GM21390 (cell line): ENCODE measurements at regions not wholly inside any gene's neighbourhood (a gene's known extent, or its start where the extent isn't known, plus 50 kb on each side); places are given as distances from the start of the nearest gene placed in this dataset.
"Not testable (repeated sequence)": the region's sequence is repeated elsewhere in the genome, so short reads cannot be mapped to it uniquely, and the experiment has no call there.

Source experiments
- ATAC-seq: cut with Tn5 transposase; IDR thresholded peaks from one replicate; pipeline ENCODE4 v1.9.1; 2021; ENCODE audit not compliant: unreplicated experiment

DNA sequence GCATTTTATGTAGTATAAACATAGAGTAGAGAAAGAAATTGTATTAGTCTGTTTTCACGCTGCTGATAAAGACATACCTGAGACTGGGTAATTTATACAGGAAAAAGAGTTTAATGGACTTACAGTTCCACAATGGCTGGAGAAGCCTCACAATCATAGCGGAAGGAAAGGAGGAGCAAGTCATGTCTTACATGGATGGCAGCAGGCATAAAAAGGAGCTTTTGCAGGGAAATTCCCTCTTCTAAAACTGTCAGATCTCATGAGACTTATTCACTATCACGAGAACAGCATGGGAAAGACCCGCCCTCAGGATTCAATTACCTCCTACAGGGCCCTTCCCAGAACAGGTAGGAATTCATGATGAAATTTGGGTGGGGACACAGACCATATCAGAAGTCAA, 98.1 kb downstream of the ARRDC3 start:
- ATAC-seq = not testable (repeated sequence)

DNA sequence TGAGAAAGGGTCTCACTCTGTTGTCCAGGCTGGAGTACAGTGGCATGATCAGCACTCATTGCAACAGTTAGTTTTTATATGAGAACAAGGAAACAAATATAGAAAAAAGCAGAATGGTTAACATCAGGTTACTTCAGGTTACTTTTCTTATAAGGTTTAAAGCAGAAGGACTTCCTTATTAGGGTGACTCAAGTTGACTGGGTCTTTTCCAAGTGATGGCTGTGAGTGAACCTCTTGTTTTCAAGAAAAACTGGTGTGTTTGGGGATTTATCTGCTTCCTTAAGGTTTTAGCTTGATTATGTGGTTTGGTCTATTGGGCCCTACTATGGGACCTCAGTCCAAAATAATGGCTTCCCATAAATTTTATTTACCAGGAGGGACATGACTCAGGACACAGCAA, 99.2 kb downstream of the ARRDC3 start:
- no peak for ATAC-seq

DNA sequence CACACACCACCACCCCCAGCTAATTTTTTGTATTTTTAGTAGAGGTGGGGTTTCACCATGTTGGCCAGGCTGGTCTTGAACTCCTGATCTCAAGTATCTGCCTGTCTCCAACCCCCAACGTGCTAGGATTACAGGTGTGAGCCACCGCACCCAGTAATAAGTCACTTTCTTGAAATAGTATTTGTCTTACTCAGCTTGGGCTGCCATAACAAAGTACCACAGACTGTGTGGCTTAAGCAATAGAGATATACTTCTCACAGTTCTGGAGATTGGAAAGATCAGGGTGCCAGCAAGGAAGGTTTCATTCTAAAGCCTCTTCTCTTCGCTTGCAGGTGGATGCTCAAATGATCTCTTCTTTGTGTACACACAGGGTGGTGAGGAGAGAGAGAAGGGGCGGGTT, 99.8 kb downstream of the ARRDC3 start:
- ATAC-seq = no peak

DNA sequence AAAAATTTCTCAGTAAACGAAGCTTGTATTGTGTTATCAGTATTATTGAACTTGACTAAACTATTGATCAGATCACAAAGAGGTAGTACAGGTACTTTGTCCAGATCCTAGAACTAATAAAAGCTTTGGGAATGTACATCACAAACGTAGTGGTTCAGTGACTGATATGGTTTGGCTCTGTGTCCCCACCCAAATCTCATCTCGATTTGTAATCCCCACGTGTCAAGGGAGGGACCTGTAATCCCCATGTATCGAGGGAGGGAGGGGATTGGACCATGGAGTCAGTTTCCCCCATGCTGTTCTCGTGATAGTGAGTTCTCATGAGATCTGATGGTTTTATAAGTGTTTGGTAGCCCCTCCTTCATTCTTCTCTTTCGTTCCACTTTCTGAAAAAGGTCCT, 100.9 kb downstream of the ARRDC3 start:
- ATAC-seq = no peak

DNA sequence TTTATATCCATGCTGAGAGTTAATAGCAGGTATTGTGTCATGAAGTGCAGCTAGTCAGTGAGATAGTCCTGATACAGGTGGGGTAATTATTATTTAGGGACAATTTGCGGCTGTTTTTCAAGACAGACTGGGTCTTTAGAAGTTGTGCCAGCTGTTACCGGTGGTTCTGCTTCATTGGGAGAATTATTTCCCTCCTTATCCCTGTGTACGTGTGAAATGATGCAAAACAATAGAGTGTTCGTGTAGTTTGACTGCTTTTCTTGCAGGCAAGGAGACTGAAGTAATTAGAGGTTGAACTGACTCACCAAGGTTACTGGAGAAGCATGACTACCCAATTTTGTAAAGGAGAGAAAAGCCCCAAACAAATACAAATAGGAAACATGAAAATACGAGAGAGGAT, 101.7 kb downstream of the ARRDC3 start:
- ATAC-seq = no peak

DNA sequence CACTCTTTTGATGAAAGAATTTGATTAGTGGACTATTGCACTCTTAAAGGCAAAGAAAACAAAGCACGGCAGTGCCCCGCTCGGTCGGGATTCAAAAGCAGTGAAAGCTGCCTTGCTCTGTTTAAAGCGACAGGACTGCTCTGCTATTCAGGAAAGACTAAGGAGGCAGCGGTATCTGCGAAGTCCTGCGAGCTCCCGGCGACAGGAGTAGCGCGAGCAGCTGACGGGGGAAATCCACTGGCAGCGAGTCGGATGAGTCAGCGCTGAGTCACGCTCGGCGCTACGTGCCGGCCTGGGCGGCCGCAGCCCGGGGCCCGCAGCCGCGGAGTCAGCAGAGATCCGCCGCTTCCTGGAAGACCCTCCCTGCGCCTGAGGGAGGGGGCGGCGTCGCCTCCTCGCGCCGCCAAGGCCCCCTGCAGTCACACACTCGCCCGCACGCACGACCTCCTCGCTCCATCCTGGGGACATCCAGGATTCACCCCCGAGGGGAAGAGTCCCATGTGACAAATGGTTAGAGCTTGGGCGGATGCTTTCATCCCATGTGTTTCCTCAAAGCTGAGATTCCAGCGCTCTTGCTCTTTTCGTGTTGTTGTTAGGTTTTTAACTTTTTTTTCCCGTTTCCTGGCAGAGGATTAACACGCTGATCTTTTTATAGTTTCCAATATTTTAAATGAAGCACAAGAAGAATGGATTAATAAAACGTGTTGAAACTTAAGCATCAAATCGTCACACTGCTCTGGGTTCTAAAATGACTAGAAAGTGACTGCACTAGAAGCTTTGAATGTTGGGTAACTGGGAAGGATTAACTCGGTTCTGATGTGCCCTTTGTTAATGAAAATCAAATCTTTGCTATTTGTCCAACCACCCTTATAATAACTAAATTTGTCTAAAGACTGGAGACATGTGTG, 102.5 kb downstream of the ARRDC3 start:
- ATAC-seq = peak; percentile 93

DNA sequence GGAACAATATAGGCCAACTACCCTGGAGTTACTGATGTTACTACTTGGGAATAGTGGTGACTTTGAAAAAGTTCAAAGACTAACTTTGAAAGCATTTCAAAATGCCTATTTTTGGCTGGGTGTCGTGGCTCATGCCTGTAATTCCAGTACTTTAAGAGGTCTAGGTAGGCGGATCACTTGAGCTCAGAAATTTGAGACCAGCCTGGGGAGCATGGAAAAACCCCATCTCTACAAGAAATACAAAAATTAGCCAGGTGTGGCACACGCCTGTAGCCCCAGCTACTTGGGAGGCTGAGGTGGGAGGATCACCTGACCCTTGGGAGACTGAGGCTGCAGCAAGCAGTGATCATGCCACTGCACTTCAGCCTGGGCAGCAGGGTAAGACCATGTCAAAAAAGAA, 105.3 kb downstream of the ARRDC3 start:
- ATAC-seq = no peak

DNA sequence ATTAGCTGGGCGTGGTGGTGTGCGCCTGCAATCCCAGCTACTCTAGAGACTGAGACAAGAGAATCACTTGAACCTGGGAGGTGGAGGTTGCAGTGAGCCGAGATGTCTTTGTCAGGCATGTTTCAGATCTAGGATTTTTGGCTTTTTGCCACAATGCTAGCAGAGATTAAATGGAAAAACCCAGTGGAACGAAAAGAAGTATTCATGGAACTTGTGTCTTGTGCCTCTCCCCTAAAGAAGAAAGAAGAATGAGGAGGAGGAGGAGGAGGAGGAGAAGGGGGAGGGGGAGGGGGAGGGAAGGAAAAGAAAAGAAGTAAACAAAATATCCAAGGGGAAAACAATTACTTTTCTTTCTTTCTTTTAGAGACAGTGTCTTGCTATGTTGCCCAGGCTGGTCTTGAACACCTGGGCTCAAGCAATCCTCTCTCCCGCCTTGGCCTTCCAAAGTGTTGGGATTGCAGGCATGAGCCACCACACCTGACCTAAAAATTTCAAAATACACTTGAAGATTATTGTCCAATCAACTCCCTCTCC, 106.0 kb downstream of the ARRDC3 start:
- ATAC-seq = no peak

DNA sequence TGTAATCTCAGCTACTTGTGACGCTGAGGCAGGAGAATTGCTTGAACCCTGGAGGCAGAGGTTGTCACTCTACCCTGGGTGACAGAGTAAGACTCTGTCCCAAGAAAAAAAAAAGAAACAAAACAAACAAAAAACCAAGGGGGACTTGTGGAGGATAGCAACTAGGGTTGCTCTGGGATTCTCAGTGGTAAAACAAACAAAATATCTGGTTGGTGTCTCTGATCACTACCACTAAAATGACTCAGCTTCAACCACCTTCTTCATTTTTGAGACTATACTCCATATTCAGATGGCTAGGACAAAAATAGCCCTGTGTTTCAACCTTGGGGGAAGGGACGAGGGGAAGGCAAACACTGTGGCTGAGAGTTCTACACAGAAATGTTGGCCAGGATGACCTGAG, 110.3 kb downstream of the ARRDC3 start:
- peak; percentile 90 for ATAC-seq

DNA sequence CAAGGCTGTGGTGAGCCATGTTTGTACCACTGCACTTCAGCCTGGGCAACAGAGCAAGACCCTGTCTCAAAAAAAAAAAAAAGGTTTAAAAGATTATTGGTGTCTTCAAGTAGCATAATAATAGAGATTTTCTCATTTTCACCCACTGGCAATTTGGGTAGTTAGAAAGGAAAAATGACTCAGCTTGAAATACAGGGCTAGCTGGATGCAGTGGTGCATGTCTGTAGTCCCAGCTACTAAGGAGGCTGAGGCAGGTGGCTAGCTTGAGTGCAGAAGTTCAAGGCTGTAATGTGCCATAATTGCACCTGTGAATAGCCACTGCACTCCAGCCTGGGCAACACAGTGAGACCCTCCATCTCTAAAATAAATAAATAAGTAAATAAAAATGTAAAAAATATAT, 111.1 kb downstream of the ARRDC3 start:
- ATAC-seq = peak; percentile 58

DNA sequence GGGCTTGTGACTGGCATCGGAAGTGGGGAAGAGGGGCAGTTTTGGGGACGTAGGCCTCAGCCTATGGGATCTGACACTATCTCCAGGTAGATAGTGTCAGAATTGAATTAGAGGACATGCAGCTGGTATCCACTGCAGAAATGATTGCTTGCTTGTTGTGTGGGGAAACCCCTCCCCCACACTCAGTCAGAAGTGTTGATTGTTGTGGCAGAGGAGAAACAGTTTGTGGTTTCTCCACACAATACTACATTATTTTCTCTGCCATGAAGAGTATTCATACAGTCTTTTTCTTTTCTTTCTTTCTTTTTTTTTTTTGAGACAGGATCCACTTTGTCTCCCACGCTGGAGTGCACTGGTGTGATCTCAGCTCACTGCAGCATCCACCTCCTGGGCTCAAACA, 113.9 kb downstream of the ARRDC3 start:
- no peak for ATAC-seq

DNA sequence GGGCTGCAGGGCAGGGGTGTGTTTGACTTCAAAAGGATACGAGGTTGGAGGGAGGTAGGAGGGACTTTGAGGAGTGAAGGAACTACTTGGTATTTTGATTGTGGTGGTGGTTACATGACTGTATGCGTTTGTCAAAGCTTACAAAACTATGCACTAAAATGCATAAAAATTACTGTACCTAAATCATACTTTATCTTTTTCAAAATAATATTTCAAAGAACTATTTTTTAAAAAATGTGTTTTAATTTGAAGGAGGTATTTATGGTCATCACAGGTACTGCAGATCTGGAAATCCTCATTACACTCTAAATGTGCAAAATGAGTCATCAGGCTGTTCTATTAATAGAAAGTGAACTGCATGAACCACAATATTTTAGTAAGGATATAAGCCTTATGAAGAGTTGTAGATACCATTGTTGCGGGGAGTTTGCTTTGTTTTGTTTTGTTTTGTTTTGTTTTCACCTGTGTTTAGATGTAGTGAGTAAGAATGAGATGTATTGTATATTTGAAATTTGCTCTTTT, 116.9 kb downstream of the ARRDC3 start:
- peak; percentile 62 for ATAC-seq

DNA sequence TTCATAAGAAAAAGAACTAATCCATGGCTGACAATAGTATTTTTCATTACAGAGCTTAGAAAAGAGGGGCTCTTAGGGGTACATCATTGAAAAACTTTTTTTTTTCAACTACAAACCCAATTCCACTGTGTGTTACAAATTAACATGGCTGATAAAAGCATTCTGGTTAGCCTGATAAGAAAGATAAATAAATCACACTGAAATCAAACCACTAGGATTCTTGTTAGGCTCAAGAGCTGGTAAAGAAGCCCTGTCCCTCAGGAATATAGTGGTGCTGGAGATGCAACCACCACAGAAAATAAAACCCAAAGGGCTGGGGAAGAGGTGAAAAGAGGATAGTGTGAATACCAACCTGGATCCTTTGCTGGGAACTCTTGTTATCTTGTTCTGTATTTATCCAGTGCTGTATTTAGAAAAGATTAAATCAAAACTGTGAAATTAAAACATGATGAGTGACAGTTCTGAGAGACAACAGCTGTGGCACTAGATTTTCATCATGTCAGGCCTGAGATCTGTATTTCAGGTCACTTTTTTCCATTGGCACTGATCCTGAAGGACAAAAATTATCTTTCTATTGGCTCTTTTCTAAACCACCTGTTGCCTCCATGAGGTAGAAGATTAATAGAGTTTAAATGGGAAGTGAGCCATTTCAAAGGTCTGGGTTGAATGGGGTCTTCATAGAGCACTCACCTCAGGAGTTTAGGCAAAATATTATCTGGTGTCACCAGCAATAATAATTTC, 118.6 kb downstream of the ARRDC3 start:
- no peak for ATAC-seq

DNA sequence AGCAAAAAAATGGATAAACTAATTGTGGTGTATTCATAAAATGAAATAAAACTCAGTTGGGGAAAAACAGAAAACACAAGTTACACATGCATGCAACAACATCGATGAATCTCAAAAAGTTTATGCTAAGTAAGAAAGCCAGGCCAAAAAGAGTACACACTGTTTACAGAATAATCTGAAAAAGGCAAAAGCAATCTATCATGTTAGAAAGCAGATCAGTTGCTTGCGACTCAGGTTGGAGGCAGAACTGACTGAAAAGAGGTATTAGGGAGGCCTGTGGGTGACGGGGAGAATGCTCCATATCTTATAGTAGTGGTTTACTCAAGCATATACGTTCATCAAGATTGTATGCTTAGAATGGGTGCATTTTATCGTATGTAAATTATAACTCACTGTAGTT, 119.2 kb downstream of the ARRDC3 start:
- ATAC-seq = no peak

DNA sequence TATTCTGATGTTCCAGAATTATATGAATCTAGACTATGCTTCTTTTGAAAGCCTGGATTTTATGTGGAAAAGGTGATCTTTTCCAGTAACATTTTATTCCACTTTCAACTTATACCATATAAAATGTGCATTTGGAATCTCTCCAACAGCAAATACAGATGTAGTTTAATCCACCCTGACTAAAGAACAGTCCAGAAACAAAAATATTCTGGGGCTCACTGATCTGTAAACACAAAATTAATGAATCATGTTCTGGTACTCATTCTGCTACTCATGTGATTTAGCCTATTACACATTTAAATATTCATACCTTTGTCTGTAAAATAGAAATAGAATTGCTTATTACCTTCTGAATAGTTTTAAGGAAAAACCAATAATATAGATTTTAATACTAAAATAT, 125.8 kb downstream of the ARRDC3 start:
- no peak for ATAC-seq

DNA sequence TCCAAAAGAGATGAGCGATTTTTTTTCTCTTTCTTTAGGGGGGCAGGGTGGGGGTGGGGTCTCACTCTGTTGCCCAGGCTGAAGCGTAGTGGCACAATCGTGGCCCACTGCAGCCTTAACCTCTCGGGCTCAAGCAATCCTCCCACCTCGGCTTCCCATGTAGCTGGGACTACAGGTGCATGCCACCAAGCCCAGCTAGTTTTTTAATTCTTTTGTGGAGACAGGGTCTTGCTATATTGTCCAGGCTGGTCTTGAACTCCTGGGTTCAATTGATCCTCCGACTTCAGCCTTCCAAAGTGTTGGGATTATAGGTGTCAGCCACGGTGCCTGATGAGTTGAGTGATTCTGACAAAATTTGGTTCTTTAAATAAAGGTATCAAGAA, 127.0 kb downstream of the ARRDC3 start:
- ATAC-seq = no peak

DNA sequence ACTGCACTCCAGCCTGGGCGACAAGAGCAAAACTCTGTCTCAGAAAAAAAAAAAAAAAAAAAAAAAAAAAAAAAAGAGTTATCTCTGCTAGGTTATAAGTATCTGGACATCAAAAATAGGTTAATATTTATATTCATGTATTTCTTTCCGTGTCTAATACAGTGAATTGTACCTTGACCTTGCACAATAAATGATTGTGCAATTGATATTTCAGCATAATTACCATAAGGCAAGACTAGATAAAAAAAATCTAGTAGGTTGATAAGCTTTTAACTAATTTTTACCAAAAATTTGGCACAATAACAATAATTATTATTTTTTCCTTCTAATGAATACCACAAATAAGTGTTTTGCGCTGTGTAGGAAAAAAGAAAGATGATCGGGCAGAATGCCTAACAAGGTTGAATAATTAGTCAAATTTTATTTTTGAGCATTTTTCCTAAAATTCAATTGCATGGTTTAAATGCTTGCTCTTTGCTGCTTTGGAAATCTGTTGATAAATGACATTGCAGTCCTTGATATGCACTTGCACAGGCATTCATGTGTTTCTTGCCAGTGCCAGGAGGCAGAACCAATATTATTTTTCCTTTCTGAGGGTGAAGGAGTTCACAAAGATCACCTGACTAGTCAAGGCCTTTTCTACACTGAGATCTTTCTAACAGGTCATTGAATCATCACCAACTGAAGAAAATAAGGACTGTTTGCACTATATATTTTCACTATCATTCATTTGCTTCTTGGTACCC, 127.5 kb downstream of the ARRDC3 start:
- no peak for ATAC-seq

DNA sequence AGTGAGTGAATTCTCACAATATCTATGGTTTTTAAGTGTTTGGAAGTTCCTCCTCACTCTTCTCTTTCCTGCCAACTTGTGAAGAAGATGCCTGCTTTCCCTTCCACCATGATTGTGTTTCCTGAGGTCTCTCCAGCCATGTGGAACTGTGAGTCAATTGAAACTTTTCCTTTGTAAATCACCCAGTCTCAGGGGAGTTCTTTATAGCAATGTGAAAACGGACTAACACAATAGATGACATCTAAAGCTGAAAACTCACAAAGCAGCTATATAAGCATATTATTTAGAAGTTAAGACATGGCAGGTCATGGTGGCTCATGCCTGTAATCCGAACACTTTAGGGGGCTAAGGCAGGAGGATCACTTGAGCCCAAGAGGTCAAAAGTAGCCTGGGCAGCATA, 130.2 kb downstream of the ARRDC3 start:
- no peak for ATAC-seq

DNA sequence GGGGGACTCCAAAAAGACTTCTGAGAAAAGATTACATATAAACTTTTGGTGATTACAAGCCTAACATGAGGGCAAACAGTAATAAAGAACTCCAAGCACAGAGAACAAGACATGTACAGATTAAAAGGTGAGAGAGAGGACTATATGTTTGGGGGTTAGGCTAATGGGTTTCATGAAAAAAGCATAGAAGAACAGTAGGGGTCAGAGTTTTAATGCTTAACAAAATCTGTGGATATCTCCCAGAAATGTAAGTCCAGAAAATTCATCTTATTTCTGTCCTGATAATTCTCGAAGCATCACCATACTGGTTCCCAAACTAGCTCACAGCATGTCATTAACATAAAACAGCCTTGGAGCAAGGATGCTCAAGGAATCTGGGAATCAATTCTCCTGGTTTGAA, 137.2 kb downstream of the ARRDC3 start:
- no peak for ATAC-seq

DNA sequence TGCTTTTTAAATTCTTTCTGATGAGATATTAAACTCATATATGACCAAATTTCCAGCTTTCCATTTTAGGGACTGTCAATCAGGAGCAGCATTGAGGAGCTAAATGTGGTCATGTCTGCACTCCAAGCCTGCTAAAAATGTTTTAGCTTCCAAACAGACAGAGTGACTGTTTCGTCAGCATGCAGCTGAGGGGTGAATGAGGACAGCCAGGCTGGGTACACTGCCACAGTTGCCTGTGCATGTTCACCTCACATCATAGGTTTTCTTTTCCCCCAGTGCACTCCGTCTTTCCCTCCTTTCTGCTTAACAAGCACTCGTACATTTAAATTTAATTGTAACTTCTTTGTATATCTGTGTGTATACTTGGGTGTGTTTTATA, 138.1 kb downstream of the ARRDC3 start:
- ATAC-seq = no peak

DNA sequence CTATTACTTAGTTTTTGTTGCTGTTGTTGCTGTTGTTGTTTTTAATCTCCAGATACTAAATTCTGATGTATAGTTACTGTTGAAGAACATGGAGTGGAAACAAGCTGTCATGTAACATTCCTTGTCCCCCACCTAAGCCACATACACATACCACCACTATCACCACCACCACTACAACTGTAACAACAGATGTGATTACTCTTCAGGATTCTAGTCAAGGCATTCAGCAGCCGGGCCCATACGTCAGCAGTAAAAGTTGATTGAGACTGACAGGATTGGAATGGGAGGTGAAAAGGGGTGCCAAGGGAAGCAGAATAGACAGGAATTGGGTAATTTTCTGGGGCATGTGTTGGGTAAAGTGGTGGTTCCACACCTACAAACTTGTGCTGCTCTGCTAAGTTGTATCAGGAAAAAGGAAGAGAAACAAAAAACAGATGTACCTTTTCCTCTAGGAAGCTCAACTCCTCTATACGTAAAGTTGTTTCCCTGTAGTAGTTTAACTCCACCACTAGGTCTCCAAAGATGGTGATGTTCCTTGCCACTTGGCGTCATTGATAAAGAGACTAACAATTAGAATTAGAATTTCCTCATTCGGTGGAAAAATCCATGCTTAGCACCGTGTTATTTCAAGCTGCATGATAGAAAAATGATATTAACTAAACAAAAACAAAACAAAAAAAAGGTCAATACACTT, 138.6 kb downstream of the ARRDC3 start:
- no peak for ATAC-seq
